ENCODE measurements at regions not wholly inside any gene's neighbourhood (a gene's known extent, or its start where the extent isn't known, plus 50 kb on each side); places are given as distances from the start of the nearest gene placed in this dataset.

- Histone ChIP-seq H3K27ac (replicated peaks) (no peak overlapping the region), H3K4me3 (replicated peaks; ENCODE audit: insufficient read depth, low read length) (no peak overlapping the region), H3K27me3 (ENCODE audit: insufficient read depth, poor library complexity, severe bottlenecking) (no peaks in the 10 kb centered on the region)
- no peak for TF ChIP-seq SPI1 (IDR thresholded peaks at IDR 0.05; ENCODE audit: borderline replicate concordance, low read depth)
- no peak for TF ChIP-seq POLR2AphosphoS5 (IDR thresholded peaks at IDR 0.05; ENCODE audit: low read depth)
- TF ChIP-seq REST (IDR thresholded peaks at IDR 0.05; ENCODE audit: insufficient replicate concordance, low read depth), result no peak
- DNase-seq (ENCODE audit: low read depth in 1 of 2, low spot score in 1 of 2), result no peak
Measured at GRCh38 chr4:97367878-97368277, 775.4 kb downstream of the STPG2 start.

- no peaks in the 10 kb centered on the region for H3K27me3 ChIP-seq (ENCODE audit: insufficient read depth, poor library complexity, severe bottlenecking)
- no peak for DNase-seq (ENCODE audit: low read depth in 1 of 2, low spot score in 1 of 2)
- H3K4me3 ChIP-seq (replicated peaks; ENCODE audit: insufficient read depth, low read length), result no peak overlapping the region
- TF ChIP-seq POLR2AphosphoS5 (IDR thresholded peaks at IDR 0.05; ENCODE audit: low read depth) (no peak), REST (IDR thresholded peaks at IDR 0.05; ENCODE audit: insufficient replicate concordance, low read depth) (no peak), GABPA (IDR thresholded peaks at IDR 0.05; ENCODE audit: low read depth) (no peak)
- H3K27ac ChIP-seq (replicated peaks), result no peak overlapping the region
Measured at GRCh38 chr4:97370568-97370967, 772.7 kb downstream of the STPG2 start.

- no peak for TF ChIP-seq GABPA (IDR thresholded peaks at IDR 0.05; ENCODE audit: low read depth)
- TF ChIP-seq POLR2AphosphoS5 (IDR thresholded peaks at IDR 0.05; ENCODE audit: low read depth), result no peak
- TF ChIP-seq REST (IDR thresholded peaks at IDR 0.05; ENCODE audit: insufficient replicate concordance, low read depth), result no peak
- TF ChIP-seq SPI1 (IDR thresholded peaks at IDR 0.05; ENCODE audit: borderline replicate concordance, low read depth), result no peak
- TF ChIP-seq CTCF (IDR thresholded peaks at IDR 0.05; ENCODE audit: insufficient read depth, low read length), result no peak
- Histone ChIP-seq H3K27ac (replicated peaks) (no peak overlapping the region), H3K4me3 (replicated peaks; ENCODE audit: insufficient read depth, low read length) (no peak overlapping the region), H3K27me3 (ENCODE audit: insufficient read depth, poor library complexity, severe bottlenecking) (no peaks in the 10 kb centered on the region)
- DNase-seq (ENCODE audit: low read depth in 1 of 2, low spot score in 1 of 2), result no peak
Measured at GRCh38 chr4:97374526-97374925, 768.8 kb downstream of the STPG2 start.

GRCh38 chr4:97386969-97387368 lies 756.3 kb downstream of the STPG2 start:
- H3K27ac ChIP-seq (replicated peaks), result no peak overlapping the region
- no peak for DNase-seq (ENCODE audit: low read depth in 1 of 2, low spot score in 1 of 2)
- H3K27me3 ChIP-seq (ENCODE audit: insufficient read depth, poor library complexity, severe bottlenecking), result no peaks in the 10 kb centered on the region
- TF ChIP-seq CTCF (IDR thresholded peaks at IDR 0.05; ENCODE audit: insufficient read depth, low read length), result no peak
- no peak overlapping the region for H3K4me3 ChIP-seq (replicated peaks; ENCODE audit: insufficient read depth, low read length)

All from HL-60 (cell line).